H1 (cell line): ENCODE measurements at regions not wholly inside any gene's neighbourhood (a gene's known extent, or its start where the extent isn't known, plus 50 kb on each side); places are given as distances from the start of the nearest gene placed in this dataset.

Experiments used
- BCL11A ChIP-seq, 2 experiments: IDR thresholded peaks; one replicate each; pipeline ENCODE4 v1.6.1; 2011; ENCODE audit warnings: low read depth in 2 of 2, low read length in 2 of 2, mild to moderate bottlenecking in 2 of 2
- POU5F1 ChIP-seq: IDR thresholded peaks from 2 replicates; pipeline ENCODE4 v1.6.1; 2011; ENCODE audit warnings: low read depth, mild to moderate bottlenecking, low read length, moderate library complexity
- RAD21 ChIP-seq, 2 experiments: IDR thresholded peaks in 1 of 2; conservative IDR thresholded peaks in 1 of 2; 2 replicates each; pipeline ENCODE4 v1.6.1; 2011; ENCODE audit warnings: low read depth in 2 of 2, low read length in 2 of 2, improper control_type of control experiment in 1 of 2, inconsistent platforms in 1 of 2, mild to moderate bottlenecking in 1 of 2, moderate library complexity in 1 of 2
- RXRA ChIP-seq: IDR thresholded peaks from 2 replicates; pipeline ENCODE4 v1.6.1; 2011; ENCODE audit warnings: low read depth, mild to moderate bottlenecking, low read length, moderate library complexity; ENCODE audit not compliant: insufficient read depth
- TEAD4 ChIP-seq: IDR thresholded peaks from 2 replicates; pipeline ENCODE4 v1.6.1; 2012; ENCODE audit warnings: low read depth, low read length, inconsistent platforms, mixed read lengths

DNA sequence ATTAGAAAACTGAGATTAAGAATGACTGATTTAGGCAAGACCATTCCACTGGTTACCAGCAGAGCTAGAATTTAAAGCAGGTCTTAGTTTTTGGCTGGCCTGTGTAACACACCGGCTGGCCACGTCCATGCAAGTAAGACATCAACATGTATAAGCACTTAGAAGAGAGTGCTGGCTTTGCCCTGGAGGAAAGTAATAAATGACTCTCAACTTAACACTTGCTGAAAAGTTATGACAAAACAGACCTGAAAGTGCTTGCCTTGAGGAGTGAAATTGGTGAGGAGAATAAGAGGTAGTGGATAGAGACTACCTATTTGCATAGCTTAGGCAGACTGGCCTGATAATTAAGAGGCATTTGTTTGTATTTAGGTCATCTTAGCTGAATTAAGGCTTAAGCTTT is 165.7 kb upstream of the KCNJ3 start (continued):
- TF ChIP-seq RAD21 (IDR thresholded peaks at IDR 0.05 in 1 of 2, conservative IDR thresholded peaks at IDR 0.05 in 1 of 2; ENCODE audit: low read depth in 2 of 2, low read length in 2 of 2) = no peak
- TF ChIP-seq POU5F1 = no peak
- no peak for TF ChIP-seq BCL11A (IDR thresholded peaks at IDR 0.05; ENCODE audit: low read depth in 2 of 2, low read length in 2 of 2)
- no peak for TF ChIP-seq TEAD4
- TF ChIP-seq RXRA = no peak
